WI38 (cell line): ENCODE measurements at regions not wholly inside any gene's neighbourhood (a gene's known extent, or its start where the extent isn't known, plus 50 kb on each side); places are given as distances from the start of the nearest gene placed in this dataset.

Experiments
- H3K4me3 ChIP-seq: 2 replicates; pipeline ENCODE4 v1.5.1; 2011; ENCODE audit warnings: low read depth, mild to moderate bottlenecking, control low read depth, low read length
- TF ChIP-seq, protein P1 (sequence below): IDR thresholded peaks from 2 replicates; pipeline ENCODE4 v1.5.1; 2012; ENCODE audit warnings: low read depth, mild to moderate bottlenecking, control low read depth, low read length

DNA sequence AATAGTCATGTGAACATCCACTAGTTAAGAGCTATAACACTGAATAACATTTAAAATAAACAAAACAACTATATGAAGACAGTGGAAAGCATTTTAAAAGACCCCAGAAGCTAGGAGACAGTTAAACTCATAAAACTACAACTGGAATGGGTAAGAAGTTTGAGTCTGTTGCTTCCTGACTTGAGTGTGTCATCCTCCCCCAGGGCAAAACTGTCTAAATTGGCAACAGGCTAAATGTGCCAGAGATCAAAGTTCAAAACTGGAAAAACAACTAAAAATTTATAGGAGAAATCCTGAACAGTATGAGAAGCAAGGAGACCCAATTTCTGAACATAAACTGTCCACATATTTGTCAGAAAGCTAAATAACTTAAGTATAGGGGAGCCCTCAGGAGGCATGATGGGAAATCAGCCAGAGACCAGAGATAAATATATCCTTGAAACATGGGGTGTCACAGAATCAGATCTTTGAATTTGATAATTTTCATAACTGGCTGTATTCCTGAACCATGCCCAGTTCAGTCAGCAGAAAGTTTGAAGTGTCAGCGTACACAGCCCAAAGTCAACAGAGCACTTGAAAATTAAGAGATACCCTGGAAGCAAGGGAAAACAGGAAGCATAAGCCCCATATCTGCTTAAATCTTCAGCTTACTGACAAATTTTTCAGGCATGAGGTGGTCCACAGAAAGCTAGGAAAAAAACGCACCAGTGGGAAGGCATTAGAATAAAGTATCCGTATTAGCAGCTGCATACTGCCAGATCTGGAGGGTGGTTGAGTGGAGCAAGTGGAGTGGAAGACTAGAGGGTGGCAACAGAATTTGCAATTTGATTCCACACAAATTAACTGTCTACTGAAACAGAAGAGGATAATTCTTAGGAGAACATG lies 516.1 kb upstream of the MAN1A1 start:
- TF ChIP-seq, protein P1, sequence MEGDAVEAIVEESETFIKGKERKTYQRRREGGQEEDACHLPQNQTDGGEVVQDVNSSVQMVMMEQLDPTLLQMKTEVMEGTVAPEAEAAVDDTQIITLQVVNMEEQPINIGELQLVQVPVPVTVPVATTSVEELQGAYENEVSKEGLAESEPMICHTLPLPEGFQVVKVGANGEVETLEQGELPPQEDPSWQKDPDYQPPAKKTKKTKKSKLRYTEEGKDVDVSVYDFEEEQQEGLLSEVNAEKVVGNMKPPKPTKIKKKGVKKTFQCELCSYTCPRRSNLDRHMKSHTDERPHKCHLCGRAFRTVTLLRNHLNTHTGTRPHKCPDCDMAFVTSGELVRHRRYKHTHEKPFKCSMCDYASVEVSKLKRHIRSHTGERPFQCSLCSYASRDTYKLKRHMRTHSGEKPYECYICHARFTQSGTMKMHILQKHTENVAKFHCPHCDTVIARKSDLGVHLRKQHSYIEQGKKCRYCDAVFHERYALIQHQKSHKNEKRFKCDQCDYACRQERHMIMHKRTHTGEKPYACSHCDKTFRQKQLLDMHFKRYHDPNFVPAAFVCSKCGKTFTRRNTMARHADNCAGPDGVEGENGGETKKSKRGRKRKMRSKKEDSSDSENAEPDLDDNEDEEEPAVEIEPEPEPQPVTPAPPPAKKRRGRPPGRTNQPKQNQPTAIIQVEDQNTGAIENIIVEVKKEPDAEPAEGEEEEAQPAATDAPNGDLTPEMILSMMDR: no peak
- no peak overlapping the region for H3K4me3 ChIP-seq

DNA sequence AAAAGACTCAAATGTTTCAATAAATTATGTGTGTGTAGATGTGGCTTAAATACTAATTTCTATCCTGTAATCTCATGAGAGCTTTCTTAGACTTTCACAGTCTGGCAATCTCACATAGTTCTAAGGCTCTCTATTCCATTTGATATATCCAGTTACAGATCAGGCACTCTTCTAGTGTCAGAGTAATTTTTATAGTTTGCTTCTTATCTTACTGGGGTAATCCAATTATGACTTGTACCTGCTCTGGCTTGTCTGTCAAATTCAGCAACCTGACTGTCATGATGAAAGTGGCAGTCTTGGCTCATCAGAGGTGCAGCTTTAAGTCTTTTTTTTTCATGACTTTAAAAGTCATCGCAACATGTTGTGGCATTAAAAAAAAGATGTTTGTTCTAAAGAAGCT lies 513.2 kb upstream of the MAN1A1 start:
- TF ChIP-seq, protein P1: no peak
- H3K4me3 ChIP-seq: no peak overlapping the region

DNA sequence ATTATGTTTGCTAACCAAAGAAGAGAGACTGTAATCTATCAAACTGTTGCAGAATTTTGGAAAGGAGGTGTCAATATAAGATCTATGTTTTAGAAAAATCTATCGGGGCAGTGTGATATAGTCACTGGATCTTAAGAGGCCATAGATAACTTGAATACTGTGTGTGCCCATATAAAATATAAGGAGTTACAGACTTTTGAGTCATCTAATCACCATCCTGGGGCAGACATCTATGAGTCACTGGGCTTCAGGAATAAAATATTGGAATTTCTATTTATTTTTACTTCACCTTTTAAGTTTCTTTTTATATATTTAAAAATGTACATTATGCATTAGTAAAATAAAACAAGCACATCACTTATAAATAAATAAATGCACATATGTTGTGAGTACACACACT lies 509.3 kb upstream of the MAN1A1 start:
- no peak overlapping the region for H3K4me3 ChIP-seq
- TF ChIP-seq, protein P1: no peak

DNA sequence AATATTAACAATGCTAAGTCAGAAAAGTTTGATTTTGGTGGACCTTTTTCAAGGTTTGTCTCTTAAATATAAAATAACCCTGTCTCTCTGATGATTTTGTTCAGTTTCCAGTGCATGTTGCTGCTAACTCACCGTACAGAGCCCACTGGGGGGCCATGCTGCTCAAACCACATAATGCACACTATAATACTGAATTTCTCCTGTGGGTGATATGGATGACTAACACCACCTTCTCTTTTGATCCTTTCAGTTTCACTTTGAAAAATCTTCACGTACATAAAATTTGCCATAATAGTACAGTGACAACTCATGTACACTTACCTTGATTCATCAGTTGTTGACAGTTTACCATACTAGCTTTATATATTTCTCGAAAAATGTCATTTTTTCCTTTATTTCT lies 506.6 kb upstream of the MAN1A1 start:
- TF ChIP-seq, protein P1: no peak
- no peak overlapping the region for H3K4me3 ChIP-seq

DNA sequence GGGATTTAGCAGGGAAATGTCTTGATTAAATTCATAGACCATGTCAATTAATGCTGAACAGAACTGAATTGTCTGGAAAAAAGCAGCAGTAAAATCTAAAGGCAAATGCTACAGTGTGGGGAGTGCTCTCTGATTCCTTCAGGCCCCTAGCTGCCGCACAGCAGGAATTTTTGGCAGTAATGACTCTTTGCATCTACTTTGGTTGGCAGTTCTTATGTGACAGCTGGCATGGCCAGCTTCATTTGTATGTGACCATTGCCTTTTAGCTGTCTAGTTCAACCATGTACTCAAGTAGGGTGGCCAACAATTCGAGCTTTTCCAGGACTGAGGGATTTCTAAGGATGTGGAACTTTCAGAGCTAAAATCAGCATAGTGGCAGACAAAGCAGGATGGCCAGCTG lies 499.1 kb upstream of the MAN1A1 start:
- H3K4me3 ChIP-seq: no peak overlapping the region
- TF ChIP-seq, protein P1: no peak

DNA sequence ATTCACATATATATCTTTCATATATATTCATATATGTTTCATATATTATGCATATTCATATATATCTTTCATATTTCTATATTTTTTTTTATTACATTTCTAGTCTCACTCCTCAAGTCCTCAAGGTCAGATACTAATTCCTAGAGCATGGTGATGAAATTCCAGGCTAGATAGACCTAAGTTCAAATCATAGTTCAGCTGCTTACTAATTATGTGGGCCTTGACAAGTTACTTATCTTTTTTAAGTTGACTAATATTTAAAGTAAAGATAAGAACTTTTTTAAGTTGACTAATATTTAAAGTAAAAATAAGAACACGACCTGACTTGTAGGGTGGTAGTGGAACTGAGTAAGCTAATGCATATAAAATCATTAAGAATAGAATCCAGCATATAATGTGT lies 495.6 kb upstream of the MAN1A1 start:
- no peak overlapping the region for H3K4me3 ChIP-seq
- TF ChIP-seq, protein P1: no peak

DNA sequence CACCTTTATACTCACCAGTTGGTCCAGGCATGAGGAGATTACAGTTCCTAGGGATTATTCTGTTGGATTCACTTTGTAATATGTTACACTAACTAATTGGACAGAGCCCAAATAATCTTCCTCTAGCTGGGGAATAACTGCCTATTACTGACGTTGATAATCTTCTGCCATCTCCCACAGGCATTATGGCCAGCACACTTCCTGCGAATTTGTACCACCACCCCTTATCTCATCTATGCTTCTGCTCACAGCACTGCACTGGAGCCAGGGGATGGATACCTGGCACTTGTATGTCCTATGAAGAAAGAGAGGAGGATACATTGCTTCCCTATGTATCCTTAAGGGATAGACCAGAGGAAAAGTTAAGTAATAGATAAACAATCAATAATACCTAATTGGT lies 494.8 kb upstream of the MAN1A1 start:
- TF ChIP-seq, protein P1: no peak
- H3K4me3 ChIP-seq: no peak overlapping the region
